GM18907 (cell line): ENCODE measurements at regions not wholly inside any gene's neighbourhood (a gene's known extent, or its start where the extent isn't known, plus 50 kb on each side); places are given as distances from the start of the nearest gene placed in this dataset.
"Not testable (repeated sequence)": the region's sequence is repeated elsewhere in the genome, so short reads cannot be mapped to it uniquely, and the experiment has no call there.

Source experiments
- ATAC-seq: cut with Tn5 transposase; IDR thresholded peaks from one replicate; pipeline ENCODE4 v1.9.1; 2021; ENCODE audit warnings: mild to moderate bottlenecking, moderate library complexity; ENCODE audit not compliant: unreplicated experiment

GRCh38 chr4:134911941-134912340, 710.4 kb upstream of the PABPC4L start:
- ATAC-seq = no peak

GRCh38 chr4:134906404-134907023, 704.9 kb upstream of the PABPC4L start:
- no peak for ATAC-seq

GRCh38 chr4:134905061-134905460, 703.5 kb upstream of the PABPC4L start:
- no peak for ATAC-seq

GRCh38 chr4:134888156-134888555, 686.6 kb upstream of the PABPC4L start:
- no peak for ATAC-seq

- ATAC-seq = no peak
Observed at GRCh38 chr4:134885436-134885835, 683.8 kb upstream of the PABPC4L start.

- no peak for ATAC-seq
Observed at GRCh38 chr4:134883831-134884449, 682.4 kb upstream of the PABPC4L start.

GRCh38 chr4:134879019-134879418, 677.4 kb upstream of the PABPC4L start:
- ATAC-seq = no peak

GRCh38 chr4:134867027-134867426, 665.4 kb upstream of the PABPC4L start:
- no peak for ATAC-seq

- no peak for ATAC-seq
Observed at GRCh38 chr4:134865675-134866074, 664.1 kb upstream of the PABPC4L start.

- ATAC-seq = no peak
Observed at GRCh38 chr4:134862116-134862515, 660.5 kb upstream of the PABPC4L start.

- no peak for ATAC-seq
Observed at GRCh38 chr4:134848681-134849080, 647.1 kb upstream of the PABPC4L start.

GRCh38 chr4:134830741-134831140, 629.2 kb upstream of the PABPC4L start:
- not testable (repeated sequence) for ATAC-seq

GRCh38 chr4:134812611-134813010, 611.0 kb upstream of the PABPC4L start:
- ATAC-seq = no peak

GRCh38 chr4:134807231-134807745, 605.7 kb upstream of the PABPC4L start:
- no peak for ATAC-seq

GRCh38 chr4:134798573-134798972, 597.0 kb upstream of the PABPC4L start:
- ATAC-seq = no peak

GRCh38 chr4:134787315-134787714, 585.7 kb upstream of the PABPC4L start:
- no peak for ATAC-seq

GRCh38 chr4:134780244-134780643, 578.7 kb upstream of the PABPC4L start:
- ATAC-seq = no peak

- no peak for ATAC-seq
Observed at GRCh38 chr4:134777606-134778005, 576.0 kb upstream of the PABPC4L start.

GRCh38 chr4:134773497-134774000, 572.0 kb upstream of the PABPC4L start:
- no peak for ATAC-seq

- no peak for ATAC-seq
Observed at GRCh38 chr4:134762053-134762452, 560.5 kb upstream of the PABPC4L start.

- ATAC-seq = no peak
Observed at GRCh38 chr4:134756421-134756820, 554.8 kb upstream of the PABPC4L start.

- no peak for ATAC-seq
Observed at GRCh38 chr4:134754301-134755019, 552.9 kb upstream of the PABPC4L start.
